ENCODE measurements at regions not wholly inside any gene's neighbourhood (a gene's known extent, or its start where the extent isn't known, plus 50 kb on each side); places are given as distances from the start of the nearest gene placed in this dataset.
A peak's percentile ranks its signal among the peaks of the same experiment; 100 is the strongest.
"Not testable (repeated sequence)": the region's sequence is repeated elsewhere in the genome, so short reads cannot be mapped to it uniquely, and the experiment has no call there.

- peak; percentile 24 to 48 for ATAC-seq
- H3K27ac Mint-ChIP-seq = peak overlapping the region; percentile 65 to 81
- DNase-seq (ENCODE audit: low spot score in 2 of 2); H3K9me3 Mint-ChIP-seq; H3K36me3 Mint-ChIP-seq: not testable (repeated sequence)
Observed at GRCh38 chr1:148049115-148049496, 103.0 kb downstream of the NBPF11 start.

GRCh38 chr1:148048423-148049114 is 103.5 kb downstream of the NBPF11 start:
- peak; percentile 53 to 60 for ATAC-seq
- not testable (repeated sequence) for H3K36me3 Mint-ChIP-seq; H3K9me3 Mint-ChIP-seq; DNase-seq (ENCODE audit: low spot score in 2 of 2)
- H3K27ac Mint-ChIP-seq = peak overlapping the region; percentile 81 to 88

- H3K36me3 Mint-ChIP-seq; H3K9me3 Mint-ChIP-seq; H3K27ac Mint-ChIP-seq; DNase-seq (ENCODE audit: low spot score in 2 of 2); ATAC-seq: not testable (repeated sequence)
Observed at GRCh38 chr1:148045872-148046271, 106.2 kb downstream of the NBPF11 start.

- peak in 1 of 2 donors; percentile 46 for ATAC-seq
- not testable (repeated sequence) for H3K36me3 Mint-ChIP-seq; H3K9me3 Mint-ChIP-seq; H3K27ac Mint-ChIP-seq; DNase-seq (ENCODE audit: low spot score in 2 of 2)
Observed at GRCh38 chr1:148044495-148044894, 107.6 kb downstream of the NBPF11 start.

All from activated naive CD4-positive, alpha-beta T cell treated with anti-CD3 and anti-CD28 coated beads, Interleukin-2, amount 50 U/mL, for 72 hours (primary cell).